Psoas muscle (tissue), 7 donors: ENCODE measurements at regions not wholly inside any gene's neighbourhood (a gene's known extent, or its start where the extent isn't known, plus 50 kb on each side); places are given as distances from the start of the nearest gene placed in this dataset.

ENCODE experiments used
- ATAC-seq, 4 donors: fragments of 200-7000 bp; cut with Tn5 transposase; one replicate each; pipeline ENCODE4 v1.9.1; 2020; ENCODE audit warnings: moderate library complexity in 3 of 4, mild to moderate bottlenecking in 2 of 4
- DNase-seq, 2 donors: peaks; one replicate each; pipeline ENCODE4 v3.0.0-alpha.2; 2020
- H3K27ac ChIP-seq: fragments of 200-600 bp; one replicate; pipeline ENCODE4 v1.8.0; 2022
- H3K27me3 ChIP-seq, 3 donors: fragments of 200-600 bp in 1 of 3; one replicate each; pipeline versions ENCODE4 v1.6.1 to v1.8.0; 2013 to 2022; ENCODE audit warnings: low read length in 2 of 3, mild to moderate bottlenecking in 2 of 3, moderate library complexity in 1 of 3; ENCODE audit not compliant: insufficient read depth in 3 of 3
- H3K36me3 ChIP-seq, 2 donors: fragments of 200-600 bp in 1 of 2; one replicate each; pipeline versions ENCODE4 v1.6.1 to v1.8.0; 2013 to 2022; ENCODE audit warnings: low read depth in 1 of 2, mild to moderate bottlenecking in 1 of 2, moderate library complexity in 1 of 2; ENCODE audit not compliant: insufficient read depth in 1 of 2
- H3K4me1 ChIP-seq: fragments of 200-600 bp; one replicate; pipeline ENCODE4 v1.8.0; 2022
- H3K4me3 ChIP-seq: fragments of 200-600 bp; one replicate; pipeline ENCODE4 v1.8.0; 2022; ENCODE audit warnings: mild to moderate bottlenecking
- H3K9me3 ChIP-seq: fragments of 200-600 bp; one replicate; pipeline ENCODE4 v1.8.0; 2022
- WGBS, 3 donors: extraction: QIAGEN DNeasy Blood & Tissue Kit; methylation state at CpG; one replicate each; pipeline versions ENCODE4 v1.1.6 to v1.1.7; 2013; 5-methylcytosine and 5-hydroxymethylcytosine counted together
- intact Hi-C, 2 donors: fragments of 100-400 bp; cut with DNase I; formaldehyde crosslinking; loops; one replicate each; pipeline versions ENCODE4 v1.11.0 to v1.14.2; 2022
- TF ChIP-seq, protein P1 (sequence below): fragments of 200-600 bp; IDR thresholded peaks from one replicate; pipeline ENCODE4 v1.8.0; 2022; ENCODE audit warnings: antibody characterized with exemption
- donor health status: healthy with polysubstance abuse.
- donor health status: DM: no; HTN: no; CAD: no; lungs with moderate emphysema.
- donor health status: Bipolar disorder and iron deficiency.
- donor health status: healthy.
- donor health status: DM: yes; HTN: yes; CAD: no.
- donor health status: DM: no; HTN: no; CAD: no.
- donor health status: DM: yes; HTN: yes; CAD: no.

- TF ChIP-seq, protein P1, sequence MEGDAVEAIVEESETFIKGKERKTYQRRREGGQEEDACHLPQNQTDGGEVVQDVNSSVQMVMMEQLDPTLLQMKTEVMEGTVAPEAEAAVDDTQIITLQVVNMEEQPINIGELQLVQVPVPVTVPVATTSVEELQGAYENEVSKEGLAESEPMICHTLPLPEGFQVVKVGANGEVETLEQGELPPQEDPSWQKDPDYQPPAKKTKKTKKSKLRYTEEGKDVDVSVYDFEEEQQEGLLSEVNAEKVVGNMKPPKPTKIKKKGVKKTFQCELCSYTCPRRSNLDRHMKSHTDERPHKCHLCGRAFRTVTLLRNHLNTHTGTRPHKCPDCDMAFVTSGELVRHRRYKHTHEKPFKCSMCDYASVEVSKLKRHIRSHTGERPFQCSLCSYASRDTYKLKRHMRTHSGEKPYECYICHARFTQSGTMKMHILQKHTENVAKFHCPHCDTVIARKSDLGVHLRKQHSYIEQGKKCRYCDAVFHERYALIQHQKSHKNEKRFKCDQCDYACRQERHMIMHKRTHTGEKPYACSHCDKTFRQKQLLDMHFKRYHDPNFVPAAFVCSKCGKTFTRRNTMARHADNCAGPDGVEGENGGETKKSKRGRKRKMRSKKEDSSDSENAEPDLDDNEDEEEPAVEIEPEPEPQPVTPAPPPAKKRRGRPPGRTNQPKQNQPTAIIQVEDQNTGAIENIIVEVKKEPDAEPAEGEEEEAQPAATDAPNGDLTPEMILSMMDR, result no peak
- Histone ChIP-seq H3K4me1 (no peaks in the 10 kb centered on the region), H3K4me3 (no peak overlapping the region), H3K36me3 (no peaks in the 10 kb centered on the region), H3K27ac (no peak overlapping the region), H3K9me3 (peaks cover 6% of the 10 kb centered on the region), H3K27me3 (no peaks in the 10 kb centered on the region)
- DNase-seq (no peak), ATAC-seq (no peak)
- intact Hi-C loops, result no loop called here
- WGBS, 3 donors, result 67 to 71% (median 71%) methylated on average over 2 of the region's 2 CpGs
These were observed 334.6 kb upstream of the B3GAT1 start for GRCh38 chr11:134746609-134747008.

- no peaks in the 10 kb centered on the region for H3K27me3 ChIP-seq
- 40 to 67% (median 45%) methylated on average over 3 of the region's 3 CpGs for WGBS, 3 donors
- no peaks in the 10 kb centered on the region for H3K36me3 ChIP-seq
- TF ChIP-seq, protein P1, result no peak
- ATAC-seq, result no peak
- H3K9me3 ChIP-seq, result peaks cover 6% of the 10 kb centered on the region
- DNase-seq, result no peak
- H3K27ac ChIP-seq, result no peak overlapping the region
- intact Hi-C loops, result no loop called here
- H3K4me1 ChIP-seq, result no peaks in the 10 kb centered on the region
- no peak overlapping the region for H3K4me3 ChIP-seq
These were observed 333.4 kb upstream of the B3GAT1 start for GRCh38 chr11:134745456-134745855.

GRCh38 chr11:134743820-134744195 is 331.8 kb upstream of the B3GAT1 start:
- TF ChIP-seq, protein P1, result no peak
- Histone ChIP-seq H3K27me3 (no peaks in the 10 kb centered on the region), H3K9me3 (peaks cover 6% of the 10 kb centered on the region), H3K27ac (no peak overlapping the region), H3K4me3 (no peak overlapping the region), H3K36me3 (no peaks in the 10 kb centered on the region), H3K4me1 (no peaks in the 10 kb centered on the region)
- no peak for DNase-seq
- no peak for ATAC-seq
- intact Hi-C loops, result no loop called here
- WGBS, 3 donors, result 80 to 89% (median 85%) methylated on average over 4 of the region's 4 CpGs

DNA sequence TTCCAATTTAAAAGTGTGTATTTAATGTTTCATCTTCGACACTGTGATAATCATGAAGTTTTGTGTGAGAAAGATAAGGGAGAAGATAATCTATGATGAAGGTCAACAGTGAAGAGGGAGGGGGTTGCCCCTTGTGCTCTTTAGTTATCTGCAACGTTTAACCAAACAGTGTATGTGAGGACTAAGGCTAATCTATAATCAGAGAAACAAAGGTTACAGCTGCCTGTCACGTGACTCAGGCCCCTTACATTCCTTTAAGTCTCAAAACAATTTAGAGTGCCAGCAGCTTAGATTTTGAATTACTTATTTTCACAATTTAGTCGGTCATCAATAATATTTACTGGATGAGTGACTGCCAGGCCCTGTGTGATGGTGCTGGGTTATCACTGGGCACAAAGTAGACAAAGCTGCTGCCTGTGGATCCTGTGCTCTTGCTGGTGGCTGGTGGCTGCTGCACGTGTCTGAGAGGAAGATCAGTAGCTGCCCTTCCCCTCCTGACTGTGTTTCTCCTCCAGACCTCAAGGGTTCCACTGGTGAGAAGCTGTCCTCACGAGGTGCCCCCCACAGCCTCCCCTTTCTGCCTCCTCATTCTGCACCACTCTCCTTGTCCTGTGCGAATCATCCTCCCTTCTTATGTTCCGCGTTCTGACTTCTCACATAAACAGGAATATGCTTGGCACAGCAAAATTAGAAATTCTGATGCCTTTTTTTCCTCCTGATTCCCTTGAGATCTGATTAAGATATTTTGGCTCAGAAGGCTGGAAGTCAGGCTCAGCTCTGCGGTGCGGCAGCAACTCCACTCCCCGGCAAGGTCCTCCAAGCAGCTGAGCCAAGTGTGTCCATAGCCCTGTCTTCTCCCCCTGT is 331.1 kb upstream of the B3GAT1 start:
- Histone ChIP-seq H3K9me3 (peaks cover 6% of the 10 kb centered on the region), H3K4me1 (no peaks in the 10 kb centered on the region), H3K36me3 (no peaks in the 10 kb centered on the region), H3K27ac (no peak overlapping the region), H3K4me3 (no peak overlapping the region), H3K27me3 (peaks cover 0 to 2% (median 0%) of the 10 kb centered on the region in 3 donors)
- intact Hi-C loops, result no loop called here
- DNase-seq, result no peak
- TF ChIP-seq, protein P1, result no peak
- WGBS, 3 donors, result 47 to 52% (median 50%) methylated on average over 12 of the region's 12 CpGs
- no peak for ATAC-seq

DNA sequence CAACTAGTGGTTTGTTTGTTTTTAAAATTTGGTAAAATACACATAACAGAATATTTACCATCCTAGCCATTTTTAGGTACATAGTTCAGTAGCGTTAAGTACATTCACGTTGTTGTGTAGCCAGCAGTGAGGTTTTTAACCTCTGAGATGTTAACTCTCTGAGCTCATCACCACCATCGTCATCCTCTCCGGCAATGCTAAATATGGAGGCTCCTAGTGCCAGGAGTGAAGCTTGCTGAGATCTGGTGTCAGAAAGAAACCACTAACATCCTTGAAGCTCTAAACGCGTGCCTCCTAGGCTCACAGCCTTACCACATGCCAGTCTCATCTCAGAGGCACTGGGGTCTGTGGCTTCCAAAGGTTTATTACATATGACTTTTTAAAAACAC is 330.2 kb upstream of the B3GAT1 start:
- Histone ChIP-seq H3K4me3 (no peak overlapping the region), H3K27me3 (peaks cover 0 to 2% (median 0%) of the 10 kb centered on the region in 3 donors), H3K36me3 (no peaks in the 10 kb centered on the region), H3K27ac (no peak overlapping the region), H3K9me3 (peaks cover 6% of the 10 kb centered on the region), H3K4me1 (no peaks in the 10 kb centered on the region)
- 53 to 58% (median 56%) methylated on average over 6 of the region's 6 CpGs for WGBS, 3 donors
- TF ChIP-seq, protein P1, result no peak
- DNase-seq (no peak), ATAC-seq (no peak)
- intact Hi-C loops, result no loop called here
